ENCODE measurements at regions not wholly inside any gene's neighbourhood (a gene's known extent, or its start where the extent isn't known, plus 50 kb on each side); places are given as distances from the start of the nearest gene placed in this dataset.
"Not testable (repeated sequence)": the region's sequence is repeated elsewhere in the genome, so short reads cannot be mapped to it uniquely, and the experiment has no call there.

DNA sequence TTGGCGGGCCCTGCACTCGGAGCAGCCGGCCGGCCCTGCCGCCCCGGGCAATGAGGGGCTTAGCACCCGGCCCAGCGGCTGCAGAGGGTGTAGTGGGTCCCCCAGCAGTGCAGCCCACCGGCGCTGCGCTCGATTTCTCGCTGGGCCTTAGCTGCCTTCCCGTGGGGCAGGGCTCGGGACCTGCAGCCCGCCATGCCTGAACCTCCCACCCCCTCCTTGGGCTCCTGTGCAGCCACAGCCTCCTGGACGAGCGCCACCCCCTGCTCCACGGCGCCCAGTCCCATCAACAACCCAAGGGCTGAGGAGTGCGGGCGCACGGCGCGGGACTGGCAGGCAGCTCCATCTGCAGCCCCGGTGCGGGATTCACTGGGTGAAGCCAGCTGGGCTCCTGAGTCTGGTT is 87.4 kb upstream of the CXXC4 start:
- not testable (repeated sequence) for TF ChIP-seq CTCF (IDR thresholded peaks at IDR 0.05; ENCODE audit: poor library complexity); EZH2 (IDR thresholded peaks at IDR 0.05; ENCODE audit: borderline replicate concordance)
